Lower leg skin (tissue), 3 donors: ENCODE measurements at regions not wholly inside any gene's neighbourhood (a gene's known extent, or its start where the extent isn't known, plus 50 kb on each side); places are given as distances from the start of the nearest gene placed in this dataset.

Experiments used
- POLR2A ChIP-seq, 2 donors: fragments of 450-650 bp; IDR thresholded peaks; one replicate each; pipeline ENCODE4 v1.6.1; 2016 to 2017; ENCODE audit warnings: antibody characterized with exemption in 2 of 2, mild to moderate bottlenecking in 1 of 2, moderate library complexity in 1 of 2
- TF ChIP-seq, protein P1 (sequence below), 3 donors: fragments of 450-650 bp; IDR thresholded peaks; one replicate each; pipeline ENCODE4 v1.5.1; 2016; ENCODE audit warnings: antibody characterized with exemption in 3 of 3, mild to moderate bottlenecking in 3 of 3, moderate library complexity in 2 of 3

- TF ChIP-seq, protein P1, sequence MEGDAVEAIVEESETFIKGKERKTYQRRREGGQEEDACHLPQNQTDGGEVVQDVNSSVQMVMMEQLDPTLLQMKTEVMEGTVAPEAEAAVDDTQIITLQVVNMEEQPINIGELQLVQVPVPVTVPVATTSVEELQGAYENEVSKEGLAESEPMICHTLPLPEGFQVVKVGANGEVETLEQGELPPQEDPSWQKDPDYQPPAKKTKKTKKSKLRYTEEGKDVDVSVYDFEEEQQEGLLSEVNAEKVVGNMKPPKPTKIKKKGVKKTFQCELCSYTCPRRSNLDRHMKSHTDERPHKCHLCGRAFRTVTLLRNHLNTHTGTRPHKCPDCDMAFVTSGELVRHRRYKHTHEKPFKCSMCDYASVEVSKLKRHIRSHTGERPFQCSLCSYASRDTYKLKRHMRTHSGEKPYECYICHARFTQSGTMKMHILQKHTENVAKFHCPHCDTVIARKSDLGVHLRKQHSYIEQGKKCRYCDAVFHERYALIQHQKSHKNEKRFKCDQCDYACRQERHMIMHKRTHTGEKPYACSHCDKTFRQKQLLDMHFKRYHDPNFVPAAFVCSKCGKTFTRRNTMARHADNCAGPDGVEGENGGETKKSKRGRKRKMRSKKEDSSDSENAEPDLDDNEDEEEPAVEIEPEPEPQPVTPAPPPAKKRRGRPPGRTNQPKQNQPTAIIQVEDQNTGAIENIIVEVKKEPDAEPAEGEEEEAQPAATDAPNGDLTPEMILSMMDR (IDR thresholded peaks at IDR 0.05), result no peak
- TF ChIP-seq POLR2A (IDR thresholded peaks at IDR 0.05), result no peak
These were observed 1631.7 kb downstream of the SUCLG1 start for GRCh38 chr2:82827426-82827825.
